ENCODE measurements at regions not wholly inside any gene's neighbourhood (a gene's known extent, or its start where the extent isn't known, plus 50 kb on each side); places are given as distances from the start of the nearest gene placed in this dataset.

GRCh38 chr4:141957416-141957815 is 321.0 kb downstream of the IL15 start:
- ChIA-PET CTCF (ENCODE audit: low intra/inter-chr PET ratio, low total read pairs) (no interaction called here), POLR2A (no interaction called here)

More at GRCh38 chr4:141957416-141957815, 321.0 kb downstream of the IL15 start:
- WGBS (ENCODE audit: low lambda C conversion rate) = 2% methylated on average over 4 of the region's 4 CpGs
- Histone ChIP-seq H3K4me1 (ENCODE audit: insufficient read depth, low read length) (no peaks in the 10 kb centered on the region), H2AFZ (ENCODE audit: low read length) (no peak overlapping the region), H4K20me1 (ENCODE audit: insufficient read depth, low read length) (no peaks in the 10 kb centered on the region), H3K36me3 (replicated peaks in 1 of 2; ENCODE audit: control insufficient read depth in 1 of 2, insufficient read depth in 2 of 2, low read length in 2 of 2) (no peaks in the 10 kb centered on the region), H3K9me3 (ENCODE audit: low read length) (peaks cover 28% of the 10 kb centered on the region), H3K4me2 (ENCODE audit: low read depth, low read length) (no peak overlapping the region), H3K9ac (ENCODE audit: insufficient read depth, low read depth, low read length) (no peak overlapping the region), H3K27me3 (ENCODE audit: control insufficient read depth in 1 of 2, insufficient read depth in 2 of 2, low read length in 2 of 2) (no peaks in the 10 kb centered on the region), H3K79me2 (ENCODE audit: insufficient read depth, low read length) (no peaks in the 10 kb centered on the region), H3K27ac (ENCODE audit: extremely low read length, insufficient read depth, low read length) (no peak overlapping the region), H3K4me3 (replicated peaks in 1 of 3; ENCODE audit: insufficient read depth in 1 of 3, low read depth in 2 of 3, low read length in 3 of 3) (no peak overlapping the region)
- DNase-seq (ENCODE audit: low spot score) = no peak
- BruUV-seq (replicated peaks) = no TSS peak
- TF ChIP-seq FIP1L1 (IDR thresholded peaks at IDR 0.05; ENCODE audit: borderline replicate concordance, insufficient read depth, low read depth, low read length) = no peak
- no peak for TF ChIP-seq ZSCAN22 (CRISPR knock-in tag; IDR thresholded peaks at IDR 0.05)
- no peak for TF ChIP-seq RFXANK (CRISPR knock-in tag; IDR thresholded peaks at IDR 0.05)
- TF ChIP-seq THYN1 (CRISPR knock-in tag; IDR thresholded peaks at IDR 0.05; ENCODE audit: borderline replicate concordance, low read depth) = no peak
- TF ChIP-seq MTERF4 (CRISPR knock-in tag; IDR thresholded peaks at IDR 0.05) = no peak
- no peak for TF ChIP-seq NR2F2 (IDR thresholded peaks at IDR 0.05; ENCODE audit: borderline replicate concordance, low read depth)
- TF ChIP-seq GMEB2 (CRISPR knock-in tag; IDR thresholded peaks at IDR 0.05; ENCODE audit: low read depth) = no peak
- TF ChIP-seq HNRNPK (IDR thresholded peaks at IDR 0.05; ENCODE audit: low read depth, low read length, poor library complexity, severe bottlenecking) = no peak
- TF ChIP-seq ZNF382 (CRISPR knock-in tag; IDR thresholded peaks at IDR 0.05; ENCODE audit: borderline replicate concordance) = no peak
- no peak for TF ChIP-seq CHCHD3 (CRISPR knock-in tag; IDR thresholded peaks at IDR 0.05)
- no peak for TF ChIP-seq YEATS2 (CRISPR knock-in tag; IDR thresholded peaks at IDR 0.05; ENCODE audit: borderline replicate concordance)
- no peak for TF ChIP-seq ZNF414 (CRISPR knock-in tag; IDR thresholded peaks at IDR 0.05)
- TF ChIP-seq DBP (CRISPR knock-in tag; IDR thresholded peaks at IDR 0.05; ENCODE audit: not compliant biosample characterization) = no peak
- no peak for TF ChIP-seq PBX2 (CRISPR knock-in tag; IDR thresholded peaks at IDR 0.05)
- TF ChIP-seq KAT8 (CRISPR knock-in tag; IDR thresholded peaks at IDR 0.05) = no peak
- no peak for TF ChIP-seq ZNF251 (CRISPR knock-in tag; IDR thresholded peaks at IDR 0.05)
- no peak for TF ChIP-seq SYNCRIP (IDR thresholded peaks at IDR 0.05; ENCODE audit: insufficient read depth, low read depth, low read length)
- in situ Hi-C loops (cut with HindIII; ENCODE audit: extremely low pct_ligation_motif_present, low pct_unique_long_range_greater_than_20kb) = no loop called here
- ATAC-seq = no peak
- intact Hi-C loops (cut with micrococcal nuclease; ENCODE audit: unreplicated experiment) = no loop called here
- no peak for FAIRE-seq
